ENCODE measurements at regions not wholly inside any gene's neighbourhood (a gene's known extent, or its start where the extent isn't known, plus 50 kb on each side); places are given as distances from the start of the nearest gene placed in this dataset.
"Not testable (repeated sequence)": the region's sequence is repeated elsewhere in the genome, so short reads cannot be mapped to it uniquely, and the experiment has no call there.

GRCh38 chr3:63719796-63720445 is 67.4 kb downstream of the SNTN start:
- DNase-seq: no peak

- DNase-seq: not testable (repeated sequence)
Measured at GRCh38 chr3:63720951-63721350, 68.5 kb downstream of the SNTN start.

- no peak for DNase-seq
Measured at GRCh38 chr3:63724987-63725386, 72.5 kb downstream of the SNTN start.

GRCh38 chr3:63726656-63727055 is 74.2 kb downstream of the SNTN start:
- DNase-seq: no peak

GRCh38 chr3:63727233-63727632 is 74.8 kb downstream of the SNTN start:
- DNase-seq: no peak

GRCh38 chr3:63731866-63732265 is 79.4 kb downstream of the SNTN start:
- no peak for DNase-seq

- DNase-seq: not testable (repeated sequence)
Measured at GRCh38 chr3:63733278-63733677, 80.8 kb downstream of the SNTN start.

- not testable (repeated sequence) for DNase-seq
Measured at GRCh38 chr3:63734632-63735031, 82.2 kb downstream of the SNTN start.

GRCh38 chr3:63736757-63737156 is 82.3 kb upstream of the C3orf49 start:
- not testable (repeated sequence) for DNase-seq

GRCh38 chr3:63738577-63738976 is 80.5 kb upstream of the C3orf49 start:
- DNase-seq: not testable (repeated sequence)

GRCh38 chr3:63739474-63739873 is 79.6 kb upstream of the C3orf49 start:
- DNase-seq: no peak

GRCh38 chr3:63740116-63740515 is 79.0 kb upstream of the C3orf49 start:
- no peak for DNase-seq

- not testable (repeated sequence) for DNase-seq
Measured at GRCh38 chr3:63744693-63745092, 74.4 kb upstream of the C3orf49 start.

GRCh38 chr3:63745757-63746156 is 73.3 kb upstream of the C3orf49 start:
- DNase-seq: no peak

- no peak for DNase-seq
Measured at GRCh38 chr3:63746211-63746610, 72.9 kb upstream of the C3orf49 start.

GRCh38 chr3:63751459-63751858 is 67.6 kb upstream of the C3orf49 start:
- no peak for DNase-seq

- DNase-seq: peak; percentile 11
Measured at GRCh38 chr3:63753567-63753966, 65.5 kb upstream of the C3orf49 start.

GRCh38 chr3:63753995-63754394 is 65.1 kb upstream of the C3orf49 start:
- DNase-seq: no peak

- DNase-seq: peak; percentile 13
Measured at GRCh38 chr3:63762180-63762579, 56.9 kb upstream of the C3orf49 start.

GRCh38 chr3:63762934-63763550 is 56.1 kb upstream of the C3orf49 start:
- peak; percentile 16 for DNase-seq

- no peak for DNase-seq
Measured at GRCh38 chr3:63764511-63764910, 54.6 kb upstream of the C3orf49 start.

- DNase-seq: no peak
Measured at GRCh38 chr3:63766261-63766660, 52.8 kb upstream of the C3orf49 start.

- DNase-seq: no peak
Measured at GRCh38 chr3:63768386-63768785, 50.7 kb upstream of the C3orf49 start.

GRCh38 chr3:63768888-63769287 is 50.2 kb upstream of the C3orf49 start:
- DNase-seq: no peak
